ENCODE measurements at regions not wholly inside any gene's neighbourhood (a gene's known extent, or its start where the extent isn't known, plus 50 kb on each side); places are given as distances from the start of the nearest gene placed in this dataset.

DNA sequence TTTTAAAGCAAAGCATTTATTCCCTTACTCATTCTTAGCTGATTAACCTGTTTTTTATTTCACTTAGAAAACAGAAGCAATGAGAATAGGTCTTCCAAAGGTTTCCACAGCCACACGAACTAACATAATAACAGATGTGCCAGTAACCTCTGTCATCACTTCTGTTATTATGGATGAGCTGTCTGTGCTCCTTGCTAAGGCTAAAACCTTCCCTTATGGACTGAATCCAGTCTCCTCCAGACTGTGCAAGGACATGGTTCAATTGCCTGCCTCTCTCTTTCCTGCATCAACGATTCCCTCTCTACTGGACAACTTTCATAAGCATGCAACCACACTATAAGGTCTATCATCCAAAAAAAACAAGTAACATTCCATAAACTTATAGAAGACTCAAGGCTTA lies 1446.2 kb downstream of the MAT2B start:
- no peak for DNase-seq (ENCODE audit: low read depth, low spot score)

- no peak for DNase-seq (ENCODE audit: low read depth, low spot score)
Observed at GRCh38 chr5:164958688-164959087, 1453.3 kb downstream of the MAT2B start.

- no peak for DNase-seq (ENCODE audit: low read depth, low spot score)
Observed at GRCh38 chr5:164959761-164960160, 1454.3 kb downstream of the MAT2B start.

- DNase-seq (ENCODE audit: low read depth, low spot score): no peak
Observed at GRCh38 chr5:164962329-164962961, 1457.0 kb downstream of the MAT2B start.

DNA sequence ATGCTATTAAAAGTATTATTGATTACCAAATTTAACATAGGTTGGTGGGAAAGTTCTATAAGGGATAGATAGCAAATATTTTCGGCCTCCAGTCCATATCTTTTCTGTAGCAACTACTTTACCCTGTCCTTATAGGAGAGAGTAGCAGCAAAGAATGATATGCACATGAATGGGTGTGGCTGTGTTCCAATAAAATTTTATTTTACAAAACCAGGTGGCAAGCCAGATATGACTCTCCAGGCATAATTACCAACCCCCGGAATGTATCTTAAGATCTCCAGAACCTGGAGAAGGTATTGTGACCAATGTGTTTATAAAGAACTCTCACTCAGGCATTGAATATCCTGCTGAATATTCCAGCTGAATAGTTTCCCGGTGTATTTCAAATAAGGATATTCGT lies 1461.2 kb downstream of the MAT2B start:
- no peak for DNase-seq (ENCODE audit: low read depth, low spot score)

DNA sequence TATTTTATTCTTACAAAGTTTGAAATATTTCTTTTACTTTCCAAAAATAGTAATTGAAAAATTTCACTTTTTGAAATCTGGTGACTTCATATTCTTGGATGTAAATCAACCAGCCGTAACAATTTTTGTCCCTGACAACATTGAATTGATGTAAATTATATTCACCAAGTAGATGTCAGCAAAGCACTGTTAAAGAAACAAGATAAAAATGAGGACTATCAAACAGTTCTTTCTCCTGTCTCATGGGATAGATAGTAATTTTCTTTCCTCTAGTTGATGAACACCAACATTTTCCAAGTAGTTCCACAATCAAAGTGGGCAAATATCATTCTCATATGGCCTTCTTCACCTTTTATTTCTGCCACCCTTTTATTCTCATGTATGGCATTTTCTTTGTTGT lies 1461.9 kb downstream of the MAT2B start:
- no peak for DNase-seq (ENCODE audit: low read depth, low spot score)

DNA sequence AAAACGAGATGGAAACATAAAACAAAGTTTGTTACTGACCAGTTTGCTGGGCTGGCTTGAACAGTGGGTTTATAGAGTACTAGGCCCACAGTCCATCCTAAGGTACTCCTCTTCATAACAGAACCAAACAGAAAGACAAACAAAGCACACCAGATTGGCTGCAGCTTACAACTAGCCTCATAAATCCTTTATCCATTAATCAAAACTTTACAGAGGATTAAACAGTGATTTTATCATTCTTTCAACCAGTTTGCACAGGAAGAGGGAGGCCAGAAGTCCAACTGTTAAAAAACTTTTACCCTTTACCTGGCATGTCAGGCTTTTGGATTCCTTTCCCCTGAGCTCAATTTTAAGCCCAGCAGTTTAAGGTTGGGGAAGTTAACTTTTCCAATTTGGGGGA lies 1467.6 kb downstream of the MAT2B start:
- DNase-seq (ENCODE audit: low read depth, low spot score): no peak

DNA sequence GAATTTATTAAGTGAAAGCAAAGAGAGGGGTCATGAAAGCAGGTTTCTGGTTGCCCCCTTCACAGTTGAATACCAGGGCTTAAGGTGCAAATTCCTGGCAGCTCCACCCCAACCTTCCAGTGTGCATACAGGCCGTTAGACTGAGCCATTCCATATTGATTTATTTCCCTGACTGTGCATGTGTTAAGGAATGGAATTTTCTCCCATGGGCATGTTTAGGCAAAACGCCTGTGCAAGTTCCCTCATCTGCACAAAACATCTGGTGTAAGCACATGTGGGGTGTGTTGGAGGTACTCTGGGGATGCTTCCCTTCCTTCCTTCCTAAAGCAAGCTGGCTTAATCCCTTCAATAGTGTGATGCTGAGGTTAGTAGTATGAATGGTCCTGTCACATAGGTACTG lies 1470.6 kb downstream of the MAT2B start:
- no peak for DNase-seq (ENCODE audit: low read depth, low spot score)

DNA sequence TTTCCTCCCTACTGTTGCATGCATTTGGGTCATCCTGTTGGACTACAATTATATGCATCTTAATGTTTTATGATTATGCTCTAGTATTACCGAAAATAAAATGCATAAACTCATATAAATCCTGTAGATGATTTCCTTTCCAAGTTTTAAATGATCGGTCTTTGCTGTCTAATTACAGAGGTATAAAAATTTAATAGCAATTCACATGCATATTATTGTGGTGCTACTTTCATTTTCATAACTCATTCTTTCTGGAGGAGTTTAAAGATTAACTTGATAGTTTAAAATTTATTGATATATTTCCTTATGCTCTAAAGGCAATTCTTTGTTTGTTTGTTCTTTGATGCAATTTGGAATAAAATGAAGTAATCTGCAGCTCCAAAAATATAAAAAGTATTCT lies 1475.1 kb downstream of the MAT2B start:
- DNase-seq (ENCODE audit: low read depth, low spot score): no peak

- no peak for DNase-seq (ENCODE audit: low read depth, low spot score)
Observed at GRCh38 chr5:164998142-164998541, 1492.7 kb downstream of the MAT2B start.

DNA sequence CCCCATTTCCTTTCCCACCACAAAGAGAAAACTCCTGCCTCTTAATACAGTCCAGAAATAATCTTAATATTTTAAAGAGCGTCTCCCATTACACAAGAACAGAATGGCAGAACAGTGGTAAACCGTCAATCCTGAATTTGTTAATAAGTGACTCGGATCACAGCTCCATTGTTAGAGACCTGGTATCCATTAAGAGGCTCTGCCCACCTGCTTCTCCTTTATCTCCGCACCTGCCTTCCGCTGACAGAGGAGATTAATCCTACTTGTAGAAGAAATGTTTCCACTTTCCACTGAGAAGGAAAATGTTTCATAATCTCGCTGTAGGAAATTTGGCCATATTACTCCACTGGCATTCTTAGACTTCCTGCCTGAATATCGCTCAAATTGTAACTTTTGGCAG lies 1493.2 kb downstream of the MAT2B start:
- DNase-seq (ENCODE audit: low read depth, low spot score): no peak

DNA sequence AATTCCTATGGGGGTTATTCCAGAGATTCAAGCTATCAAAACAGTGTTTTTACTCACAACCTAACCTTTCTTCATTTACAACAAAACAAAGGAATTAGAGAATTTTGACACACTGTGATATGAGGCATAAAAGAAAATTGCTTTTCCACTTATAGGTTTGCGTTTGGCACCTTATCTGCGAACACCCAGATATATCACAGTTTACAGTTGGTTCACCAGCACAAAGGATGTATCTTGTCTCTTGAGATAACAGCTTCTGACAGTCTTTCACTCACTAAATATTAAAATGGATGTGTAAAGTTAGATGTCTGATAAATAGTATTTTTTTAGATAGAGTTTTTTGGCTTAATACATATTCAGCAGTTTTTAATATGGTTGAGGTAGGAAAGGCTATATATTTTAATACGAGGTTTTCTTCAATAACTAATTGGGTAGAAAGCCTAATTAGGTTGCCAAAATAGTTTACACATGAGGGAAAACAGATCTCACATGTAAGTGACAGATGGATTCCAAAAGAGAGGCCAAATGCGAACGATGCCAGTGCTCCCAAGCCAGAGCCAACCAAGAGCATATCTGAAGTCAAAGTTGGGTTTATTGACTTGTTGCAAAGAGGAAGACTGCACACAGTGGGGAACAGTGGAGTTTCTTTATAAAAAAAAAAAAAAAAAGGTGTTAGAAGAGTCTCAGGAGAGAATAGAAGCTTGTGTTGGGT lies 1495.2 kb downstream of the MAT2B start:
- no peak for DNase-seq (ENCODE audit: low read depth, low spot score)

- DNase-seq (ENCODE audit: low read depth, low spot score): no peak
Observed at GRCh38 chr5:165003283-165003682, 1497.9 kb downstream of the MAT2B start.

- no peak for DNase-seq (ENCODE audit: low read depth, low spot score)
Observed at GRCh38 chr5:165004175-165004574, 1498.8 kb downstream of the MAT2B start.

GRCh38 chr5:165014439-165014838 lies 1509.0 kb downstream of the MAT2B start:
- DNase-seq (ENCODE audit: low read depth, low spot score): no peak

DNA sequence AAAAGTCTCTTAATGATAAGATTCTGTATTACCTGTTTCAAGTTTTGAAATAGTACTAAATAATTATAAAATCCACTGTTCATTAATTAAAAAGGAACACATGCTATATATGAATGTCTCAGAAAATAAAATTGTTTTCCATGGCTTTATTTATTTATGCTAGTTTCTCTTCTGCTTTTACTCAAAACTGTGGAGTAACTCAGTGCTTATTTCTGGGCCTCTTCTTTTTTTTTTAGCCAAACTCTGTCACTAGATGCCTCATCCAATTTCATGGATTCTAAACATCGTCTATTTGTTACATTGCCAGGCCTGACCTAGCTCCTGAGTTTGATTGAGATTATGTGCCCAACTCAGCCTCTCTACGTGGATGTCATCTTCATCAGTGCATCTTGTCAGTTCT lies 1509.7 kb downstream of the MAT2B start:
- DNase-seq (ENCODE audit: low read depth, low spot score): no peak

DNA sequence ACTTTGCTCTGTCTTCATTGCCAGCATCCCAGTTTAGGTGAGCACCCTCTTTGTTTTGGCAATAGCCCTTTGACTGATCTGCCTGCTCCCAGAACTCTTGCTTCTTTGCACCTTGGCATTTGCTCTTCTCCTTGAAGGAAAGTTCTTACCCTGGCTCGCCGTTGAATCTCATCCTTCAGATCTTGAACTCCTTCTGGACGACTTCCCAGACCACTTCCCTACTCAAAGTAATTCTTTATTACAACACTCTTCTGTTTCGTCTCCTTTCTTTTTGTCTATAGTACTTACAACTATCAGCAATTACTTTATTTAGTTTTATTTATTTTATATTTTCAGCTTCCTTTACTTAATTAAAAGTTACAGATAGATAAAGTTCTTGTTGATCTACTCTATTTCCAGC lies 1510.1 kb downstream of the MAT2B start:
- no peak for DNase-seq (ENCODE audit: low read depth, low spot score)

- DNase-seq (ENCODE audit: low read depth, low spot score): no peak
Observed at GRCh38 chr5:165026971-165027370, 1521.6 kb downstream of the MAT2B start.

DNA sequence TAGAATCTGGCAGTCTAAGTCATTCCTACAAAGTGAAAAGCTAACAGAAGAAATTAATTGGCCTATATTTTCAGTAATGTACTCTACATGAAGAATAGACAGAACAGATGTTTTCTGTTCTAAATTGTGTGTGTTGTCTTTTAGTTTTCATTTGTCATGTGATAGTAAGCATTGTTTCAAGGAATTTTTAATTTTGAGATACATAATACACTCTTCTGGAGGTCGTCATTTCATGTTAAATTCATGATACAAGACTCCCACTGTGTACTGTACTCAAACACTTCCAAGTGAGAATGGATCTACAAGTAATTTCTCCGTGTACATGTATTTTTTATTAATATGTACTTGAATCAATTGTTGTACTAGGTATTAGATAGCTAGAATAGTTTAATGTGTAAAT lies 1522.9 kb downstream of the MAT2B start:
- no peak for DNase-seq (ENCODE audit: low read depth, low spot score)

- DNase-seq (ENCODE audit: low read depth, low spot score): no peak
Observed at GRCh38 chr5:165029099-165029870, 1523.9 kb downstream of the MAT2B start.

GRCh38 chr5:165030971-165031370 lies 1525.6 kb downstream of the MAT2B start:
- DNase-seq (ENCODE audit: low read depth, low spot score): no peak

DNA sequence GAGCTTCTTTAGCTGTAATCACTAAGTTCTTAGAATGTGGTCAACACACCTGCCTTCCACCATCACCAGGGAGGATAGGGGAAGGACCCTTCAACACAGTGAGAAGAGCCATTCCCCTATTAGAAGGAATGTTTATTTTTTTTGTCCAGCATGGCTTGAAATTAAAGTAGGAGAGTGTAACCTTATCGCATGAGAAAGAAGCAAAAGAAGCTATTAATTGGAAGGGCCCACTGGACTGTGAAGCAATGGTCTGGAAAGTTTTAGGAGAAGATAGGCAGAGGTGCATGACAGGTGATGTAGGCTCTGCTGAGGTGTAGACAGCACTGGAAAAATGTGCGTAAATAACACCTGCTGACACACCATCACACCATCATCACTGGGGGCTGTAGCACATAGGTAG lies 1526.0 kb downstream of the MAT2B start:
- DNase-seq (ENCODE audit: low read depth, low spot score): no peak

GRCh38 chr5:165035520-165035919 lies 1530.1 kb downstream of the MAT2B start:
- no peak for DNase-seq (ENCODE audit: low read depth, low spot score)

Data from pulmonary artery endothelial cell (primary cell).